Kidney glomerular epithelial cell (primary cell): ENCODE measurements at regions not wholly inside any gene's neighbourhood (a gene's known extent, or its start where the extent isn't known, plus 50 kb on each side); places are given as distances from the start of the nearest gene placed in this dataset.

Experiments
- DNase-seq: peaks from one replicate; lab custom pipeline; 2025; lab: John Stamatoyannopoulos, UW

GRCh38 chr4:149296503-149296902 lies 519.1 kb downstream of the IQCM start:
- peak; percentile 77 for DNase-seq

- no peak for DNase-seq
These were observed 519.6 kb downstream of the IQCM start for GRCh38 chr4:149296084-149296483.

- DNase-seq = peak; percentile 8
These were observed 521.0 kb downstream of the IQCM start for GRCh38 chr4:149294601-149295000.

- no peak for DNase-seq
These were observed 522.5 kb downstream of the IQCM start for GRCh38 chr4:149293046-149293649.

GRCh38 chr4:149292425-149293007 lies 523.1 kb downstream of the IQCM start:
- no peak for DNase-seq

- DNase-seq = peak; percentile 54
These were observed 524.2 kb downstream of the IQCM start for GRCh38 chr4:149291463-149291862.

- DNase-seq = no peak
These were observed 534.8 kb downstream of the IQCM start for GRCh38 chr4:149280806-149281205.

GRCh38 chr4:149279776-149280175 lies 535.9 kb downstream of the IQCM start:
- no peak for DNase-seq

- DNase-seq = no peak
These were observed 536.3 kb downstream of the IQCM start for GRCh38 chr4:149279331-149279730.

- DNase-seq = no peak
These were observed 537.9 kb downstream of the IQCM start for GRCh38 chr4:149277705-149278104.

GRCh38 chr4:149269835-149270234 lies 545.8 kb downstream of the IQCM start:
- DNase-seq = no peak

GRCh38 chr4:149266301-149266700 lies 549.3 kb downstream of the IQCM start:
- no peak for DNase-seq

- DNase-seq = no peak
These were observed 550.0 kb downstream of the IQCM start for GRCh38 chr4:149265645-149266044.

- peak; percentile 71 for DNase-seq
These were observed 551.4 kb downstream of the IQCM start for GRCh38 chr4:149264093-149264733.

GRCh38 chr4:149248191-149248764 lies 567.4 kb downstream of the IQCM start:
- DNase-seq = no peak

GRCh38 chr4:149247164-149247563 lies 568.5 kb downstream of the IQCM start:
- DNase-seq = no peak

- DNase-seq = peak; percentile 14
These were observed 570.3 kb downstream of the IQCM start for GRCh38 chr4:149245333-149245732.

- DNase-seq = no peak
These were observed 577.5 kb downstream of the IQCM start for GRCh38 chr4:149238097-149238496.

GRCh38 chr4:149234798-149235197 lies 580.8 kb downstream of the IQCM start:
- DNase-seq = no peak

- DNase-seq = peak; percentile 65
These were observed 592.0 kb downstream of the IQCM start for GRCh38 chr4:149223659-149224058.

GRCh38 chr4:149218672-149219071 lies 597.0 kb downstream of the IQCM start:
- DNase-seq = no peak

GRCh38 chr4:149214301-149214700 lies 601.3 kb downstream of the IQCM start:
- no peak for DNase-seq

- no peak for DNase-seq
These were observed 603.8 kb downstream of the IQCM start for GRCh38 chr4:149211876-149212275.
